Mammary epithelial cell (primary cell): ENCODE measurements at regions not wholly inside any gene's neighbourhood (a gene's known extent, or its start where the extent isn't known, plus 50 kb on each side); places are given as distances from the start of the nearest gene placed in this dataset.

Experiments used
- EZH2 ChIP-seq: IDR thresholded peaks from 2 replicates; pipeline ENCODE4 v1.6.1; 2012; ENCODE audit warnings: low read length, inconsistent platforms, borderline replicate concordance
- TF ChIP-seq, protein P1 (sequence below), 2 donors: IDR thresholded peaks in 1 of 2; conservative IDR thresholded peaks in 1 of 2; 2 replicates each; pipeline ENCODE4 v1.5.1; 2011 to 2012; ENCODE audit warnings: inconsistent platforms in 2 of 2, low read length in 2 of 2, mild to moderate bottlenecking in 2 of 2, control low read depth in 1 of 2, low read depth in 1 of 2; ENCODE audit not compliant: insufficient read depth in 1 of 2; ENCODE audit errors: extremely low read depth in 1 of 2

DNA sequence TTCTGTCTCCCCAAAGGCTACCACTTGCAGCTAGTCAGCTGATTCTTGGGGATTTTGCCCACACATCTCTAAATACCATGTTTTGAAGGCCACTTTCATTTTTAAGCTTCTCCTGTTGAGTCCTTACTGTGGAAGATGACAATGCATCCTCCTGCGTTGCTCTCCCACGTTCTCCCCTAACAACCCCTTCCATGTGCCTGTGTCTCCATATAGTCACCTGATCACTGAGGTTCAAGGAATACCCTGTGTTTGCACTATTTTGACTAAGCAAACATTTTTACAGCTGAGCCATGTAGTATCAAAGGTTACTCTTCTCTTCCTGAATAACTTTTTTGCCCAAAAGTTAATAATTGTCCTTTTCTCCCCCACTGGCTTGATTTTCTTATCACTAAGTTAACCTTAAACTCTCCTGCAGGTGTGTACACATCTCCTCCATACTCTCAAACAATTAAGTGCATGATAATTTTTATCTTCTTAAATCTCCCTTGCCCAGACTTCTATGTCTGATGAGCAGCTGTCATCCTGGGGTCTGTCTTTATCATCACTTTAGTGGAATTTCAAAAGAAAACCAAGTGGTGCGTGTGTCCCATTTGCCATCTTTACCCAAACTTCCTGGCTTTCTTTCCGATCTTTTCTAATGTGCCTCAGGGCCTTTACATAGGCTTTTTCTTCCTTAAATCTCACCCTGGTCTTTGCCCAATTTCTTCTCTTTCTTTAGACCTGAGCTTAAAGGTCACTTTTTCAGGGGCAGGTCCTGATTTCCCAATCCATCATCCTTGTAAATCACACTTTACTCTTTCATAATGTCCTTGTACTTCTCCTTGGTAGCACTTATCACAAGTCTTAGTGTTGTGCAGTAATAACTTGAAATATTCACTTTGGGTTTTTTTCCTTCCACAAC lies 85.2 kb upstream of the SPATS2L start:
- TF ChIP-seq, protein P1, sequence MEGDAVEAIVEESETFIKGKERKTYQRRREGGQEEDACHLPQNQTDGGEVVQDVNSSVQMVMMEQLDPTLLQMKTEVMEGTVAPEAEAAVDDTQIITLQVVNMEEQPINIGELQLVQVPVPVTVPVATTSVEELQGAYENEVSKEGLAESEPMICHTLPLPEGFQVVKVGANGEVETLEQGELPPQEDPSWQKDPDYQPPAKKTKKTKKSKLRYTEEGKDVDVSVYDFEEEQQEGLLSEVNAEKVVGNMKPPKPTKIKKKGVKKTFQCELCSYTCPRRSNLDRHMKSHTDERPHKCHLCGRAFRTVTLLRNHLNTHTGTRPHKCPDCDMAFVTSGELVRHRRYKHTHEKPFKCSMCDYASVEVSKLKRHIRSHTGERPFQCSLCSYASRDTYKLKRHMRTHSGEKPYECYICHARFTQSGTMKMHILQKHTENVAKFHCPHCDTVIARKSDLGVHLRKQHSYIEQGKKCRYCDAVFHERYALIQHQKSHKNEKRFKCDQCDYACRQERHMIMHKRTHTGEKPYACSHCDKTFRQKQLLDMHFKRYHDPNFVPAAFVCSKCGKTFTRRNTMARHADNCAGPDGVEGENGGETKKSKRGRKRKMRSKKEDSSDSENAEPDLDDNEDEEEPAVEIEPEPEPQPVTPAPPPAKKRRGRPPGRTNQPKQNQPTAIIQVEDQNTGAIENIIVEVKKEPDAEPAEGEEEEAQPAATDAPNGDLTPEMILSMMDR (conservative IDR thresholded peaks at IDR 0.05 in 1 of 2, IDR thresholded peaks at IDR 0.05 in 1 of 2; ENCODE audit: extremely low read depth in 1 of 2, insufficient read depth in 1 of 2, low read depth in 1 of 2, low read length in 2 of 2): no peak
- TF ChIP-seq EZH2: no peak
